Gastrocnemius medialis (tissue), 4 donors: ENCODE measurements at regions not wholly inside any gene's neighbourhood (a gene's known extent, or its start where the extent isn't known, plus 50 kb on each side); places are given as distances from the start of the nearest gene placed in this dataset.

Experiments
- POLR2A ChIP-seq, 2 donors: fragments of 450-650 bp; IDR thresholded peaks; one replicate each; pipeline ENCODE4 v1.6.1; 2017; ENCODE audit warnings: antibody characterized with exemption in 2 of 2, mild to moderate bottlenecking in 2 of 2, moderate library complexity in 2 of 2
- TF ChIP-seq, protein P1 (sequence below), 5 experiments: fragments of 450-650 bp in 3 of 5; fragments of 200-600 bp in 2 of 5; sonication (generic) in 2 of 5; IDR thresholded peaks in 4 of 5; conservative IDR thresholded peaks in 1 of 5; 1 replicate in 4 of 5; 2 replicates in 1 of 5; pipeline ENCODE4 v1.5.1; 2016 to 2019; ENCODE audit warnings: antibody characterized with exemption in 5 of 5, mild to moderate bottlenecking in 3 of 5, moderate library complexity in 3 of 5

DNA sequence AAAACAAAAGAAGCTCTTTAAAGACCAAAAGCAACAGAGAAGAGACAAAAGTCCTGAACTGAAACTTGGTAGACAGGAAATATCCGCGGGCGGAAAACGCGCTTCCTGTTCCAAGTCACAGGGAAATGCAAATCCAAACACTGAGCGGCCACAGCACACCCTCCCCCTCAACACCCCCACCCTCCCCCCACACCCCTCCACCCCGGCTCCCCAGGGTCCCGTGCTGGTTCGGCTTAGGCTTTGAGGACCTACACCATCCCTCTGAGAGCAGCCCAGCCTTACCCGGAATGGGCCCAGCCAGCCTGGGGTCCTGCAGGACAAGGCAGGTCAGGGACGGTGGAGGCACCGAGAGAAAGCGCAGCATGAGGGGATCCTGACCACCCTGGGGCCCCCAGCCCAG lies 160.4 kb downstream of the BRD1 start:
- TF ChIP-seq, protein P1, sequence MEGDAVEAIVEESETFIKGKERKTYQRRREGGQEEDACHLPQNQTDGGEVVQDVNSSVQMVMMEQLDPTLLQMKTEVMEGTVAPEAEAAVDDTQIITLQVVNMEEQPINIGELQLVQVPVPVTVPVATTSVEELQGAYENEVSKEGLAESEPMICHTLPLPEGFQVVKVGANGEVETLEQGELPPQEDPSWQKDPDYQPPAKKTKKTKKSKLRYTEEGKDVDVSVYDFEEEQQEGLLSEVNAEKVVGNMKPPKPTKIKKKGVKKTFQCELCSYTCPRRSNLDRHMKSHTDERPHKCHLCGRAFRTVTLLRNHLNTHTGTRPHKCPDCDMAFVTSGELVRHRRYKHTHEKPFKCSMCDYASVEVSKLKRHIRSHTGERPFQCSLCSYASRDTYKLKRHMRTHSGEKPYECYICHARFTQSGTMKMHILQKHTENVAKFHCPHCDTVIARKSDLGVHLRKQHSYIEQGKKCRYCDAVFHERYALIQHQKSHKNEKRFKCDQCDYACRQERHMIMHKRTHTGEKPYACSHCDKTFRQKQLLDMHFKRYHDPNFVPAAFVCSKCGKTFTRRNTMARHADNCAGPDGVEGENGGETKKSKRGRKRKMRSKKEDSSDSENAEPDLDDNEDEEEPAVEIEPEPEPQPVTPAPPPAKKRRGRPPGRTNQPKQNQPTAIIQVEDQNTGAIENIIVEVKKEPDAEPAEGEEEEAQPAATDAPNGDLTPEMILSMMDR (IDR thresholded peaks at IDR 0.05 in 4 of 5, conservative IDR thresholded peaks at IDR 0.05 in 1 of 5) = no peak
- no peak for TF ChIP-seq POLR2A (IDR thresholded peaks at IDR 0.05)
